Gastrocnemius medialis (tissue), 4 donors: ENCODE measurements at regions not wholly inside any gene's neighbourhood (a gene's known extent, or its start where the extent isn't known, plus 50 kb on each side); places are given as distances from the start of the nearest gene placed in this dataset.

Experiments used
- ATAC-seq, 2 donors: fragments of 150-250 bp; one replicate each; pipeline ENCODE4 v1.9.1; 2016
- DNase-seq, 2 donors: peaks; one replicate each; pipeline ENCODE4 v3.0.0-alpha.2; 2019
- H3K27ac ChIP-seq, 4 donors: fragments of 200-600 bp; sonication (generic); 1 replicate in 1 of 4; 2 replicates in 3 of 4; pipeline ENCODE4 v1.5.1; 2016 to 2018; ENCODE audit warnings: mild to moderate bottlenecking in 2 of 4, moderate library complexity in 1 of 4
- H3K27me3 ChIP-seq, 3 donors: fragments of 200-600 bp; sonication (generic) in 2 of 3; 1 replicate in 1 of 3; 2 replicates in 2 of 3; pipeline versions ENCODE4 v1.5.1 to v1.6.0; 2016 to 2019; ENCODE audit warnings: mild to moderate bottlenecking in 1 of 3, moderate library complexity in 1 of 3
- H3K36me3 ChIP-seq, 2 donors: fragments of 200-600 bp; sonication (generic) in 1 of 2; one replicate each; pipeline ENCODE4 v1.5.1; 2017 to 2018
- H3K4me1 ChIP-seq, 2 donors: fragments of 200-600 bp; sonication (generic) in 1 of 2; one replicate each; pipeline ENCODE4 v1.5.1; 2016 to 2017; ENCODE audit warnings: mild to moderate bottlenecking in 2 of 2
- H3K4me3 ChIP-seq, 4 donors: fragments of 200-600 bp; sonication (generic) in 3 of 4; 1 replicate in 1 of 4; 2 replicates in 3 of 4; pipeline ENCODE4 v1.5.1; 2016 to 2019; ENCODE audit warnings: mild to moderate bottlenecking in 2 of 4
- H3K9me3 ChIP-seq, 3 donors: fragments of 200-600 bp; sonication (generic) in 2 of 3; 1 replicate in 1 of 3; 2 replicates in 2 of 3; pipeline ENCODE4 v1.5.1; 2016 to 2019
- CTCF ChIP-seq, 5 experiments: fragments of 450-650 bp in 3 of 5; fragments of 200-600 bp in 2 of 5; sonication (generic) in 2 of 5; IDR thresholded peaks in 4 of 5; conservative IDR thresholded peaks in 1 of 5; 1 replicate in 4 of 5; 2 replicates in 1 of 5; pipeline ENCODE4 v1.5.1; 2016 to 2019; ENCODE audit warnings: antibody characterized with exemption in 5 of 5, mild to moderate bottlenecking in 3 of 5, moderate library complexity in 3 of 5
- POLR2A ChIP-seq, 2 donors: fragments of 450-650 bp; IDR thresholded peaks; one replicate each; pipeline ENCODE4 v1.6.1; 2017; ENCODE audit warnings: antibody characterized with exemption in 2 of 2, mild to moderate bottlenecking in 2 of 2, moderate library complexity in 2 of 2
- in situ Hi-C, 4 donors: fragments of 200-750 bp; cut with MboI; loops; one replicate each; pipeline versions ENCODE4 v1.15.0 to v1.8.0; 2017; ENCODE audit warnings: low sequenced_read_pairs in 4 of 4
- intact Hi-C: fragments of 100-400 bp; cut with DNase I; formaldehyde crosslinking; loops from one replicate; pipeline ENCODE4 v1.15.1; 2023; ENCODE audit warnings: low total_unique reads

- intact Hi-C loops, result no loop called here
Measured at GRCh38 chr3:104275199-104275598, 1091.5 kb upstream of the ALCAM start.

GRCh38 chr3:104279617-104280016 is 1087.1 kb upstream of the ALCAM start:
- H3K4me1 ChIP-seq, result no peaks in the 10 kb centered on the region
- no peaks in the 10 kb centered on the region for H3K27me3 ChIP-seq
- no peak overlapping the region for H3K4me3 ChIP-seq
- no peak for ATAC-seq
- no peak overlapping the region for H3K27ac ChIP-seq
- TF ChIP-seq CTCF (IDR thresholded peaks at IDR 0.05 in 4 of 5, conservative IDR thresholded peaks at IDR 0.05 in 1 of 5) (no peak), POLR2A (IDR thresholded peaks at IDR 0.05) (no peak)
- in situ Hi-C loops, result no loop called here
- H3K9me3 ChIP-seq, result no peaks in the 10 kb centered on the region
- intact Hi-C loops, result no loop called here
- no peaks in the 10 kb centered on the region for H3K36me3 ChIP-seq
- no peak for DNase-seq

More at GRCh38 chr3:104275199-104275598, 1091.5 kb upstream of the ALCAM start:
- no peak overlapping the region for H3K27ac ChIP-seq
- H3K36me3 ChIP-seq, result no peaks in the 10 kb centered on the region
- H3K27me3 ChIP-seq, result no peaks in the 10 kb centered on the region
- DNase-seq (no peak), ATAC-seq (no peak)
- H3K9me3 ChIP-seq, result no peaks in the 10 kb centered on the region
- in situ Hi-C loops, result no loop called here
- H3K4me3 ChIP-seq, result no peak overlapping the region
- no peaks in the 10 kb centered on the region for H3K4me1 ChIP-seq
- TF ChIP-seq POLR2A (IDR thresholded peaks at IDR 0.05) (no peak), CTCF (IDR thresholded peaks at IDR 0.05 in 4 of 5, conservative IDR thresholded peaks at IDR 0.05 in 1 of 5) (no peak)

GRCh38 chr3:104281713-104282112 is 1085.0 kb upstream of the ALCAM start:
- DNase-seq, result no peak
- intact Hi-C loops, result no loop called here
- H3K27ac ChIP-seq, result no peak overlapping the region
- no peak overlapping the region for H3K4me3 ChIP-seq
- TF ChIP-seq POLR2A (IDR thresholded peaks at IDR 0.05) (no peak), CTCF (IDR thresholded peaks at IDR 0.05 in 4 of 5, conservative IDR thresholded peaks at IDR 0.05 in 1 of 5) (no peak)
- no peaks in the 10 kb centered on the region for H3K9me3 ChIP-seq
- in situ Hi-C loops, result no loop called here
- H3K4me1 ChIP-seq, result no peaks in the 10 kb centered on the region
- no peaks in the 10 kb centered on the region for H3K36me3 ChIP-seq
- ATAC-seq, result no peak
- H3K27me3 ChIP-seq, result no peaks in the 10 kb centered on the region

GRCh38 chr3:104286645-104287044 is 1080.1 kb upstream of the ALCAM start:
- ATAC-seq (no peak), DNase-seq (no peak)
- Histone ChIP-seq H3K27ac (no peak overlapping the region), H3K4me3 (no peak overlapping the region), H3K36me3 (no peaks in the 10 kb centered on the region), H3K27me3 (no peaks in the 10 kb centered on the region), H3K4me1 (no peaks in the 10 kb centered on the region), H3K9me3 (no peaks in the 10 kb centered on the region)
- in situ Hi-C loops, result no loop called here
- no peak for TF ChIP-seq CTCF (IDR thresholded peaks at IDR 0.05 in 4 of 5, conservative IDR thresholded peaks at IDR 0.05 in 1 of 5)
- no peak for TF ChIP-seq POLR2A (IDR thresholded peaks at IDR 0.05)
- intact Hi-C loops, result no loop called here

GRCh38 chr3:104291437-104291851 is 1075.3 kb upstream of the ALCAM start:
- no peaks in the 10 kb centered on the region for H3K36me3 ChIP-seq
- H3K4me1 ChIP-seq, result no peaks in the 10 kb centered on the region
- in situ Hi-C loops (no loop called here), intact Hi-C loops (no loop called here)
- no peaks in the 10 kb centered on the region for H3K9me3 ChIP-seq
- H3K27ac ChIP-seq, result no peak overlapping the region
- ATAC-seq (no peak), DNase-seq (no peak)
- TF ChIP-seq CTCF (IDR thresholded peaks at IDR 0.05 in 4 of 5, conservative IDR thresholded peaks at IDR 0.05 in 1 of 5) (no peak), POLR2A (IDR thresholded peaks at IDR 0.05) (no peak)
- H3K27me3 ChIP-seq, result no peaks in the 10 kb centered on the region
- peak overlapping the region in 1 of 4 donors; percentile 0 for H3K4me3 ChIP-seq
